HEK293 (cell line): ENCODE measurements at regions not wholly inside any gene's neighbourhood (a gene's known extent, or its start where the extent isn't known, plus 50 kb on each side); places are given as distances from the start of the nearest gene placed in this dataset.
A peak's percentile ranks its signal among the peaks of the same experiment; 100 is the strongest.

ENCODE experiments used
- CTCF ChIA-PET: fragments of 350-600 bp; formaldehyde crosslinking; extraction: SDS; loops from one replicate; lab custom pipeline; 2021; ENCODE audit warnings: antibody characterized with exemption; lab: Yijun Ruan, JAX
- POLR2A ChIA-PET: fragments of 300-600 bp; formaldehyde crosslinking; extraction: SDS; loops from one replicate; lab custom pipeline; 2020; ENCODE audit warnings: antibody characterized with exemption, inconsistent platforms; lab: Yijun Ruan, JAX
- H3K27ac ChIP-seq: fragments of 200-500 bp; sonication (Bioruptor generic); 2 replicates; pipeline ENCODE4 v1.5.1; 2014; ENCODE audit warnings: low read depth, low read length, control low read depth, inconsistent platforms; ENCODE audit errors: extremely low read depth
- H3K36me3 ChIP-seq, 2 experiments: fragments of 200-500 bp in 1 of 2; sonication (Bioruptor generic) in 1 of 2; 1 replicate in 1 of 2; 2 replicates in 1 of 2; pipeline ENCODE4 v1.5.1; 2014 to 2017; ENCODE audit warnings: inconsistent platforms in 2 of 2, low read length in 2 of 2; ENCODE audit not compliant: control insufficient read depth in 2 of 2, insufficient read depth in 1 of 2
- H3K4me1 ChIP-seq: fragments of 200-500 bp; sonication (Bioruptor generic); 2 replicates; pipeline ENCODE4 v1.5.1; 2014; ENCODE audit warnings: mild to moderate bottlenecking, low read length, inconsistent platforms; ENCODE audit not compliant: control insufficient read depth, insufficient read depth
- H3K4me3 ChIP-seq: 2 replicates; pipeline ENCODE4 v1.5.1; 2011; ENCODE audit warnings: low read depth, mild to moderate bottlenecking, control low read depth, low read length, moderate library complexity
- H3K9me3 ChIP-seq: fragments of 200-500 bp; sonication (Bioruptor generic); 2 replicates; pipeline ENCODE4 v1.5.1; 2014; ENCODE audit warnings: low read depth, low read length, inconsistent platforms; ENCODE audit not compliant: control insufficient read depth, insufficient read depth
- BCL6B ChIP-seq: fragments of 450-650 bp; formaldehyde crosslinking; IDR thresholded peaks from 2 replicates; pipeline ENCODE4 v1.5.1; 2017; ENCODE audit warnings: missing biosample characterization, missing genetic modification characterization
- ELK4 ChIP-seq: IDR thresholded peaks from 2 replicates; pipeline ENCODE4 v1.6.1; 2011; ENCODE audit warnings: mild to moderate bottlenecking, low read depth, low read length, borderline replicate concordance
- HOXA7 ChIP-seq: sonication (generic); formaldehyde crosslinking; IDR thresholded peaks from 2 replicates; pipeline ENCODE4 v1.8.1; 2022; ENCODE audit warnings: missing genetic modification reagents, borderline replicate concordance
- REST ChIP-seq: fragments of 450-650 bp; formaldehyde crosslinking; IDR thresholded peaks from 2 replicates; pipeline ENCODE4 v1.5.1; 2016; ENCODE audit warnings: missing biosample characterization, missing genetic modification characterization
- SP2 ChIP-seq: fragments of 450-650 bp; formaldehyde crosslinking; IDR thresholded peaks from 2 replicates; pipeline ENCODE4 v1.5.1; 2016; ENCODE audit warnings: missing biosample characterization, missing genetic modification characterization
- YY1 ChIP-seq: fragments of 450-650 bp; formaldehyde crosslinking; IDR thresholded peaks from 2 replicates; pipeline ENCODE4 v1.5.1; 2018; ENCODE audit warnings: missing biosample characterization, missing genetic modification characterization
- ZNF184 ChIP-seq: fragments of 450-650 bp; IDR thresholded peaks from 2 replicates; pipeline ENCODE4 v1.5.1; 2018; ENCODE audit warnings: missing biosample characterization, mild to moderate bottlenecking, missing genetic modification characterization
- ZNF23 ChIP-seq: fragments of 450-650 bp; formaldehyde crosslinking; IDR thresholded peaks from 2 replicates; pipeline ENCODE4 v1.5.1; 2016; ENCODE audit warnings: missing biosample characterization, missing genetic modification characterization, borderline replicate concordance
- ZNF26 ChIP-seq: fragments of 450-650 bp; formaldehyde crosslinking; IDR thresholded peaks from 2 replicates; pipeline ENCODE4 v1.5.1; 2016; ENCODE audit warnings: missing biosample characterization, missing genetic modification characterization
- ZNF394 ChIP-seq: fragments of 450-650 bp; formaldehyde crosslinking; IDR thresholded peaks from 2 replicates; pipeline ENCODE4 v1.5.1; 2016; ENCODE audit warnings: missing biosample characterization, missing genetic modification characterization, mild to moderate bottlenecking, moderate library complexity, borderline replicate concordance
- ZNF398 ChIP-seq: fragments of 450-650 bp; formaldehyde crosslinking; IDR thresholded peaks from 2 replicates; pipeline ENCODE4 v1.5.1; 2017; ENCODE audit warnings: missing biosample characterization, missing genetic modification characterization
- ZNF561 ChIP-seq: fragments of 450-650 bp; IDR thresholded peaks from 2 replicates; pipeline ENCODE4 v1.5.1; 2018; ENCODE audit warnings: missing biosample characterization, missing genetic modification characterization, borderline replicate concordance
- ZNF747 ChIP-seq: fragments of 450-650 bp; formaldehyde crosslinking; IDR thresholded peaks from 2 replicates; pipeline ENCODE4 v1.5.1; 2016; ENCODE audit warnings: missing biosample characterization, missing genetic modification characterization
- ZNF785 ChIP-seq: fragments of 450-650 bp; formaldehyde crosslinking; IDR thresholded peaks from 2 replicates; pipeline ENCODE4 v1.5.1; 2016; ENCODE audit warnings: missing biosample characterization, missing genetic modification characterization
- ZNF792 ChIP-seq: fragments of 450-650 bp; formaldehyde crosslinking; IDR thresholded peaks from 2 replicates; pipeline ENCODE4 v1.5.1; 2016; ENCODE audit warnings: missing biosample characterization, missing genetic modification characterization

DNA sequence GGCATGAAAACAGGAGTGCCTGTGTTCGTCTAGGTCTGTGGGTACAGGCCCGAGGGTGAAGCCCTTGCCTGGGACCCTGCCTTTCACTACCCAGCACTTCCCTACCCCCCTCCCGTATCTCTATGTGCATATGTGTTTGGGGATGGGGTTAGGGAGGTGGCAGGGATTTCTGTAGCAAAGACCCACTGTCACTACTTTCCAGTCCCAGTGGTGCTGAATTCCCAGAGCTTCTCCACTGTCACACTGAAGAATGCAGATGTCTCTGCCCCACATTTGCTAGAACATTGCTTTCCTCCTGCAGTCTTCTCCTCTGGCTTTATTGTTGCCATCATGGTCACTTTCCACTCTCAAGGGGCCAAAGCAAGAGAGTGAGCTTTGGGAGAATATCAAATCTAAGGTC, 203.9 kb downstream of the MYRFL start:
- CTCF ChIA-PET, result interaction anchor here (0.6 kb wide), 1 partner anchor 368 kb away, joined by 3 read pairs; no protein-coding TSS in a partner anchor
- H3K4me1 ChIP-seq, result no peaks in the 10 kb centered on the region
- TF ChIP-seq REST (tag by site-specific recombination) (peak; percentile 75), SP2 (no peak)
- TF ChIP-seq, all 188 proteins: peak for 1
- no peaks in the 10 kb centered on the region for H3K36me3 ChIP-seq
- no peak overlapping the region for H3K27ac ChIP-seq
- H3K4me3 ChIP-seq, result no peak overlapping the region
- H3K9me3 ChIP-seq, result no peaks in the 10 kb centered on the region
- POLR2A ChIA-PET, result no interaction called here

DNA sequence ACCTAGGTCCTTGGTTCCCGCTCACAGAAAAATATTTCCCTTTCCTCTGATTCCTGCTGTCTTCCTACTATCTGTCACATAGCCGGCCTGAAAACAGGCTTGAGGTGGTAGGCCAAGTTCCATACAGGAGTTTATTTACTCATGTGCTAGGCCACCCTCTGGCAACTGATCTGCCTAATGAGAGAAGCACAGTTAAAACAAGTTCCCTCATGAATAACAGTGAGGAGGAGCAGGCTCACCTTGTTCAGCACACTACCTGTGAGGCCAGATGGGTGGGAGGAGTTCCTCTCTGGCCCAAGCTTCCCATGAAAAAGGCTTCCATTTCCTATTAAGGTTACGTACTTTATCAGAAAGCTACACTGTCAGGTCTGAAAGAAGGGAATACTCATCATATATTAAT, 206.0 kb downstream of the MYRFL start:
- Histone ChIP-seq H3K27ac (no peak overlapping the region), H3K4me1 (no peaks in the 10 kb centered on the region), H3K36me3 (no peaks in the 10 kb centered on the region), H3K9me3 (no peaks in the 10 kb centered on the region), H3K4me3 (no peak overlapping the region)
- ChIA-PET POLR2A (no interaction called here), CTCF (no interaction called here)
- no peak for TF ChIP-seq ZNF561 (tag by site-specific recombination)
- TF ChIP-seq YY1 (tag by site-specific recombination), result no peak
- no peak for TF ChIP-seq HOXA7 (CRISPR knock-in tag)
- TF ChIP-seq ZNF398 (tag by site-specific recombination), result no peak
- no peak for TF ChIP-seq ZNF184 (tag by site-specific recombination)
- TF ChIP-seq ZNF747 (tag by site-specific recombination), result no peak
- TF ChIP-seq ZNF785, result no peak
- TF ChIP-seq ZNF26 (tag by site-specific recombination), result no peak
- no peak for TF ChIP-seq ELK4
- no peak for TF ChIP-seq ZNF792 (tag by site-specific recombination)
- TF ChIP-seq ZNF23 (tag by site-specific recombination), result no peak
- TF ChIP-seq BCL6B (tag by site-specific recombination), result no peak
- TF ChIP-seq ZNF394, result no peak
